ENCODE measurements at regions not wholly inside any gene's neighbourhood (a gene's known extent, or its start where the extent isn't known, plus 50 kb on each side); places are given as distances from the start of the nearest gene placed in this dataset.

DNA sequence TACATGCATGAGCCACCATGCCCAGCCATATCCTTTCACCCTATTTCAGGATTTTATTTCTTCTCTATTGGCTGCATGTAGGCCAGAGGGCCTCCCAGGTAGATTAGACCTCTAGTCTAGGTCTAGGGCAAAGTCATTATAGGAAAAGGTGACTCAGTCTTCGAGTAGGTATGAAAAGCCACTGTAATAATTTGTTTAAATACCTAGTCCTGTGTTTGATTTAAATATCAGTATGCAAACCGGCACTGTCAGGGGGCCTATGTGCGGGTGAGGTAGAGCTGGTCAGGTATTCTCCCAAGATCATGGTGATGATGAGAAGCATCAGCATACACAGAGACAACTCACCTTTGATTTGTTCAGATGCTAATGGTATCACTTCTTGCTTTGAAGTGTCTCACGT, 101.4 kb upstream of the UMPS start:
- Histone ChIP-seq H3K36me3 (ENCODE audit: insufficient read depth, low read length) (no peaks in the 10 kb centered on the region), H3K27ac (ENCODE audit: low read depth, low read length, poor library complexity, severe bottlenecking) (no peak overlapping the region), H3K9me3 (ENCODE audit: low read length) (no peaks in the 10 kb centered on the region), H4K20me1 (ENCODE audit: insufficient read depth, low read length) (no peaks in the 10 kb centered on the region), H3K79me2 (ENCODE audit: insufficient read depth, low read length) (no peaks in the 10 kb centered on the region), H3K4me2 (ENCODE audit: low read length) (no peak overlapping the region), H3K4me1 (ENCODE audit: insufficient read depth, low read length, severe bottlenecking) (no peaks in the 10 kb centered on the region), H3F3A (ENCODE audit: insufficient read depth, low read length) (no peaks in the 10 kb centered on the region), H2AFZ (ENCODE audit: low read length) (no peak overlapping the region), H3K27me3 (ENCODE audit: insufficient read depth, low read length) (no peaks in the 10 kb centered on the region; the same call in 1 of the 2 replicates), H3K9me2 (ENCODE audit: low read depth, low read length) (no peaks in the 10 kb centered on the region), H3K4me3 (ENCODE audit: low read depth, low read length, poor library complexity, severe bottlenecking) (no peak overlapping the region), H3K9ac (ENCODE audit: low read length) (no peak overlapping the region)
- no peak for TF ChIP-seq EZH2 (IDR thresholded peaks at IDR 0.05; ENCODE audit: borderline replicate concordance, low read length)
- TF ChIP-seq, protein P1, sequence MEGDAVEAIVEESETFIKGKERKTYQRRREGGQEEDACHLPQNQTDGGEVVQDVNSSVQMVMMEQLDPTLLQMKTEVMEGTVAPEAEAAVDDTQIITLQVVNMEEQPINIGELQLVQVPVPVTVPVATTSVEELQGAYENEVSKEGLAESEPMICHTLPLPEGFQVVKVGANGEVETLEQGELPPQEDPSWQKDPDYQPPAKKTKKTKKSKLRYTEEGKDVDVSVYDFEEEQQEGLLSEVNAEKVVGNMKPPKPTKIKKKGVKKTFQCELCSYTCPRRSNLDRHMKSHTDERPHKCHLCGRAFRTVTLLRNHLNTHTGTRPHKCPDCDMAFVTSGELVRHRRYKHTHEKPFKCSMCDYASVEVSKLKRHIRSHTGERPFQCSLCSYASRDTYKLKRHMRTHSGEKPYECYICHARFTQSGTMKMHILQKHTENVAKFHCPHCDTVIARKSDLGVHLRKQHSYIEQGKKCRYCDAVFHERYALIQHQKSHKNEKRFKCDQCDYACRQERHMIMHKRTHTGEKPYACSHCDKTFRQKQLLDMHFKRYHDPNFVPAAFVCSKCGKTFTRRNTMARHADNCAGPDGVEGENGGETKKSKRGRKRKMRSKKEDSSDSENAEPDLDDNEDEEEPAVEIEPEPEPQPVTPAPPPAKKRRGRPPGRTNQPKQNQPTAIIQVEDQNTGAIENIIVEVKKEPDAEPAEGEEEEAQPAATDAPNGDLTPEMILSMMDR (IDR thresholded peaks at IDR 0.05; ENCODE audit: low read length) = no peak

DNA sequence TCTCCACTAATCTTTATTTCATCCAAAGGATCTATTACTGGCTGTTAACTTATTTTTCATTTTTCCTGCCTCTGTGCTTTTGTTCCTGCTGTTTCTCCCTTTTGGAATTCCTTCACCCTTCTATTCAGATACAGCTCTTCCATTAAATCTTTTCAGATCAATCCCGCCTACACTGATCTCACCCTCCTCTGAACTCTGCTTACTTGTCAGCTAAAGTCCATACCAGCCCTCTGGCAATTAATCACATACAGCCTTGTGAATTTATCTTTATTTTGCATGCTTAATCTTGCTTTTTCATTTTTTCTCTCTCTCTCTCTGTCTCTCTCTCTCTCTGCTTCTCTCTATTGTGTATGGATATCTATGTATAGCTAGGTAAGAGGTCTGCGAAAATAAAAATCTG, 100.8 kb upstream of the UMPS start:
- TF ChIP-seq EZH2 (IDR thresholded peaks at IDR 0.05; ENCODE audit: borderline replicate concordance, low read length) = no peak
- TF ChIP-seq, protein P1 (IDR thresholded peaks at IDR 0.05; ENCODE audit: low read length) = no peak
- no peaks in the 10 kb centered on the region for H3K36me3 ChIP-seq (ENCODE audit: insufficient read depth, low read length)
- H4K20me1 ChIP-seq (ENCODE audit: insufficient read depth, low read length) = no peaks in the 10 kb centered on the region

GRCh38 chr3:124630960-124631359, 99.3 kb upstream of the UMPS start:
- no peak overlapping the region for H3K27ac ChIP-seq (ENCODE audit: low read depth, low read length, poor library complexity, severe bottlenecking)
- TF ChIP-seq, protein P1 (IDR thresholded peaks at IDR 0.05; ENCODE audit: low read length) = no peak
- no peak for TF ChIP-seq EZH2 (IDR thresholded peaks at IDR 0.05; ENCODE audit: borderline replicate concordance, low read length)
- H2AFZ ChIP-seq (ENCODE audit: low read length) = no peak overlapping the region
- H3K4me1 ChIP-seq (ENCODE audit: insufficient read depth, low read length, severe bottlenecking) = no peaks in the 10 kb centered on the region
- H4K20me1 ChIP-seq (ENCODE audit: insufficient read depth, low read length) = no peaks in the 10 kb centered on the region
- H3K79me2 ChIP-seq (ENCODE audit: insufficient read depth, low read length) = no peaks in the 10 kb centered on the region
- no peaks in the 10 kb centered on the region for H3K36me3 ChIP-seq (ENCODE audit: insufficient read depth, low read length)
- no peaks in the 10 kb centered on the region for H3K9me2 ChIP-seq (ENCODE audit: low read depth, low read length)
- no peaks in the 10 kb centered on the region for H3K9me3 ChIP-seq (ENCODE audit: low read length)
- no peak overlapping the region for H3K9ac ChIP-seq (ENCODE audit: low read length)
- H3K4me2 ChIP-seq (ENCODE audit: low read length) = no peak overlapping the region
- H3K27me3 ChIP-seq (ENCODE audit: insufficient read depth, low read length) = no peaks in the 10 kb centered on the region; the same call in 1 of the 2 replicates
- no peak overlapping the region for H3K4me3 ChIP-seq (ENCODE audit: low read depth, low read length, poor library complexity, severe bottlenecking)
- no peaks in the 10 kb centered on the region for H3F3A ChIP-seq (ENCODE audit: insufficient read depth, low read length)

More for the DNA sequence above, 100.8 kb upstream of the UMPS start:
- no peaks in the 10 kb centered on the region for H3F3A ChIP-seq (ENCODE audit: insufficient read depth, low read length)
- H3K9me2 ChIP-seq (ENCODE audit: low read depth, low read length) = no peaks in the 10 kb centered on the region
- H3K4me2 ChIP-seq (ENCODE audit: low read length) = no peak overlapping the region
- H3K4me1 ChIP-seq (ENCODE audit: insufficient read depth, low read length, severe bottlenecking) = no peaks in the 10 kb centered on the region
- no peaks in the 10 kb centered on the region; the same call in 1 of the 2 replicates for H3K27me3 ChIP-seq (ENCODE audit: insufficient read depth, low read length)
- H2AFZ ChIP-seq (ENCODE audit: low read length) = no peak overlapping the region
- H3K27ac ChIP-seq (ENCODE audit: low read depth, low read length, poor library complexity, severe bottlenecking) = no peak overlapping the region
- H3K9me3 ChIP-seq (ENCODE audit: low read length) = no peaks in the 10 kb centered on the region
- no peak overlapping the region for H3K9ac ChIP-seq (ENCODE audit: low read length)
- H3K79me2 ChIP-seq (ENCODE audit: insufficient read depth, low read length) = no peaks in the 10 kb centered on the region
- H3K4me3 ChIP-seq (ENCODE audit: low read depth, low read length, poor library complexity, severe bottlenecking) = no peak overlapping the region
